Brain microvascular endothelial cell (primary cell): ENCODE measurements at regions not wholly inside any gene's neighbourhood (a gene's known extent, or its start where the extent isn't known, plus 50 kb on each side); places are given as distances from the start of the nearest gene placed in this dataset.

ENCODE experiments used
- DNase-seq: peaks from one replicate; pipeline ENCODE4 v3.0.0-alpha.2; 2020
- H3K27ac ChIP-seq: fragments of 250-450 bp; sonication (Bioruptor Pico); 2 replicates; pipeline ENCODE4 v1.5.1; 2020; ENCODE audit warnings: mild to moderate bottlenecking, moderate library complexity
- H3K27me3 ChIP-seq: fragments of 250-450 bp; sonication (Bioruptor Pico); replicated peaks from 2 replicates; pipeline ENCODE4 v1.5.1; 2020; ENCODE audit warnings: mild to moderate bottlenecking
- H3K36me3 ChIP-seq: fragments of 250-450 bp; sonication (Bioruptor Pico); replicated peaks from 2 replicates; pipeline ENCODE4 v1.5.1; 2020; ENCODE audit warnings: mild to moderate bottlenecking
- H3K4me3 ChIP-seq: 2 replicates; pipeline ENCODE4 v1.5.1; 2011; ENCODE audit warnings: low read depth, mild to moderate bottlenecking, control low read depth, low read length, moderate library complexity
- CTCF ChIP-seq: IDR thresholded peaks from 2 replicates; pipeline ENCODE4 v1.5.1; 2011; ENCODE audit warnings: low read depth, mild to moderate bottlenecking, moderate library complexity, low read length, control low read depth, inconsistent platforms; ENCODE audit errors: missing control alignments
- in situ Hi-C: cut with HindIII; loops from 2 replicates; pipeline ENCODE4 v1.10.0; 2017; ENCODE audit warnings: low sequenced_read_pairs, low pct_ligation_motif_present

DNA sequence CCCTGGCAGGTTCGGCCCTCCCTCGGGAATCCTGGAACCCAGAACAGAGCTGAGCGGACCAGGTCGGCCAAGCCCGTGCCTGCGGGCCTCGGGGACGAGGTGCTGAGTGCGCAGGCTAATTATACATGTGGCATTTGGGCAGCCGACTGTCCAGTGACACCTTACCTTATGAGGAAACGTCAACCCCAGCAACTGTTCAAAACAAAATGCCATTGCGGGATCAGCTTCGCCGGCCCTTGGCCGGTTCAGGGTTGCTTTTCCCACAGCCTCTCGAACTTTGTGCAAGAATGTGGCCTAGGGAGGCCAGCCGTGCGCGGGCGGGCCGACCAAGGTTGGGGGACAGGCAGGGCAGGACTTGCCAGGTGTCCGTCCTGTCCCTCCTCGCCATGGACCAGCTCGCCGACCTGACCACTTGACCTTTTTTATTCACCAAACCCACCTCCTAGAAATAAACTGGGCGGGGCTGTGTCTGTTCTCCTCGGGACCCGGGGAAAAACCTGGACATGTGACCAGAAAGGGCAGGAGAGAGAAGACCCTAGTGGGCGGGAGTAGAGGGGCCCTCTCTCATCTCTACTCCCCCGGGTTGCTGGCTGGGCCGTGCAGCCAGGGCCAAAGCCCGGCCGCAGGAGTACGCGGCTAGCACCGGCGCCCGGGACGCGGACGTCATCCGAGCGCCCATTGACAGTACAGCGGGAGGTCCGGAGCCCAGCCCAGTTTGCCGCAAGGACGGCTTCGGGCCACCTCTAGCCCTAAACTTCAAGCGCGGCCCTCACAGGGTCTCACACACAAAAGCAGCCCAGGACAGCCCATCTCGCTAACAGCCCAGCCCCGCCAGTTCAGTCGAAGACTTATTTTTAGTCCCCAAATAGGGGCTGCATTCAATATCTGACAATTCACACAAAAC is 134.3 kb upstream of the C11orf58 start:
- Histone ChIP-seq H3K36me3 (no peaks in the 10 kb centered on the region), H3K27me3 (no peaks in the 10 kb centered on the region), H3K4me3 (peak overlapping the region; percentile 67), H3K27ac (no peak overlapping the region)
- peak; percentile 5 for DNase-seq
- in situ Hi-C loops = no loop called here
- TF ChIP-seq CTCF = no peak

DNA sequence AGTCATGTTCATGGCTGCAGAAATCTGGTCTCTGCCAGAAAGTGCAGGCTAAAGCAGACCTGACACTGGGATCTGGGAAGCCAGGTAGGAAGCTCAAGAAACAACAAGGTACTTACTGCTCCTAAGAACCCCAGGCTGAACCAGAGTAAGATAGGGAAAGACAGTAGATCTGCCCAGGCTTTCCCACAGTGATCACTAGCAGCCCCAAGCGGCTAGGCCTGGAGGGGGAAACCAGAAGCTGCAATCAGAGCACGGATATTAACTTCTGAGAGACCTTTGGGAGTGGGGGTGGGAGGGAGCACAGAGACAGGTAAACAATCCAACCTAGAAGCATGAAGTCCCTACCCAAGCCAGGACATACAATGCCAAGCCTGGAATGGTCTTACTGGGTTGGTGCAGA is 135.2 kb upstream of the C11orf58 start:
- Histone ChIP-seq H3K4me3 (no peak overlapping the region), H3K36me3 (no peaks in the 10 kb centered on the region), H3K27ac (no peak overlapping the region), H3K27me3 (no peaks in the 10 kb centered on the region)
- in situ Hi-C loops = no loop called here
- DNase-seq = no peak
- no peak for TF ChIP-seq CTCF

DNA sequence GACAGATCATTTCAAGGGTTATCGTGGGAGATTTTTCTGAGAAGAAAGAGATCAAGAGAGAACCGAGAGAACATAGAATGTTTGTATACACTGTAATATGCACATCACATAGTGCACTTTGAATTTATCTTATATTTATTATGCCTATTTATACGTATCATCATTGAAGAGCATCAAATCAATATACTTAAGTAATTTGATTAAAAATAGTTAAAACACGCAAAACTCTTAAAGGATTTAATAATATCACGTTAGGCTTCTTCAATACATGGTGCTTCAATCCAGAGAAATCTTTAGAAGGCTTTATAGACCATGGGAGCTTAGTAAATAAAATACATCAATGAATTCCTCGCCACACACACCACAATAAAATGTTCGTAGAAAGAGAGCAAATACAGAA is 139.5 kb upstream of the C11orf58 start:
- no peak for DNase-seq
- H3K27me3 ChIP-seq = no peaks in the 10 kb centered on the region
- H3K4me3 ChIP-seq = no peak overlapping the region
- H3K27ac ChIP-seq = no peak overlapping the region
- H3K36me3 ChIP-seq = no peaks in the 10 kb centered on the region
- in situ Hi-C loops = no loop called here
- TF ChIP-seq CTCF = no peak

DNA sequence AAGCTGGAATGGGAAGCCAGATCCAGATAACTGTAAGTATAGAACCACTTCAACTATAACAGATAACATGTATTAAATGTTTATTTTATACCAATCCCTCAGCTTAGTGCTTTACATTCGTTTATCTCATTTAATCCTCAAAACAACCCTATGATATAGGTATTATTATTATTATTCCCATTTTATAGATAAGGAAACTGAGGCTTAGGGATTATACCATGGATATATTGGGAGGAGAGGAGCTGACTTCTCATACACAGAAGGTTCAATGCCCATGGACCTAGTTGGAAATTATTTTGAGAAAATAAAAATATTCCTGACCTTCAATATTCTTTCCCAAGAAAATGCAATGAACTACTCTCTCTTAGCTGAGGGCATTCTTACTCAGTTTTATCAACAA is 140.4 kb upstream of the C11orf58 start:
- no peaks in the 10 kb centered on the region for H3K27me3 ChIP-seq
- H3K4me3 ChIP-seq = no peak overlapping the region
- no peak overlapping the region for H3K27ac ChIP-seq
- H3K36me3 ChIP-seq = no peaks in the 10 kb centered on the region
- DNase-seq = no peak
- in situ Hi-C loops = no loop called here
- TF ChIP-seq CTCF = no peak

DNA sequence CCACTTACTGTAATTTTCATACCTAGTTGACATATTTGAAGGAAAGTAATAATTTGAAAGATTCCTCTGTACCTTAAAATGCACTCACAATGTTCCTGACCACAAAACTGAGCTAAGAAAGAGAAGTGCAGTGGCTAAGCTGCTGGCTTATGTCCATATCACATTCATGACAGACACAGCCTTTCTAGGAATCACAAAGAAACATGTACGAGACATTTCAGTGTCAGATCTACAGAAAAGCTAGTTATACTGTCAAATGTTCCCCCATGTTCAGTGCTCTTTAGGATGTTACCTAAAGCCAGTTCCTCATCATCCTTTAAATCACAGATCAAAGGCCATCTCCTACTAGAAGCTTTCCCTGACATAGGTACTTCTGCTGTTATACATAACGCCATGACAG is 142.2 kb upstream of the C11orf58 start:
- in situ Hi-C loops = no loop called here
- H3K4me3 ChIP-seq = no peak overlapping the region
- H3K27ac ChIP-seq = no peak overlapping the region
- H3K27me3 ChIP-seq = no peaks in the 10 kb centered on the region
- no peak for DNase-seq
- no peak for TF ChIP-seq CTCF
- no peaks in the 10 kb centered on the region for H3K36me3 ChIP-seq

DNA sequence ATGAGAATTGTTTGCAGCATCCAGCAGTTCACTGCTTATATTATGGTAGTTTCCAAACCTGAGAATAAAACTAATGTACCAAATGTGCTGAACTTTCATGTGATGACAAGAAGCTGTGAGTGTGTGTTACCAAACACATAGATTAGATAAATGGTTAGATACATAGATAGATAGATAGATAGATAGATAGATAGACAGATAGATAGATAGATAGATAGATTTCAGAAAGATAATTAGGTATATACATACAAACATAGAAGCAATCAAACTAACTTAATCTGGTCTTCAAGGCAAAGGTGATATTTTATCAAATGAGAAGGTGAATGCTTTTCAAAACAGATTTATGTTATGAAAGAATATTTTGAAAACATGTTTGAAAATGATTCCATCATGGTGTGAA is 147.3 kb upstream of the C11orf58 start:
- H3K36me3 ChIP-seq = no peaks in the 10 kb centered on the region
- H3K27me3 ChIP-seq = no peaks in the 10 kb centered on the region
- no peak overlapping the region for H3K27ac ChIP-seq
- TF ChIP-seq CTCF = no peak
- no peak overlapping the region for H3K4me3 ChIP-seq
- in situ Hi-C loops = no loop called here
- DNase-seq = no peak
